ENCODE measurements at regions not wholly inside any gene's neighbourhood (a gene's known extent, or its start where the extent isn't known, plus 50 kb on each side); places are given as distances from the start of the nearest gene placed in this dataset.

- DNase-seq (ENCODE audit: low read depth, low spot score), result no peak
Measured at GRCh38 chr2:220107380-220107791, 480.0 kb downstream of the SLC4A3 start.

- no peak for DNase-seq (ENCODE audit: low read depth, low spot score)
Measured at GRCh38 chr2:220114443-220114842, 487.0 kb downstream of the SLC4A3 start.

- no peak for DNase-seq (ENCODE audit: low read depth, low spot score)
Measured at GRCh38 chr2:220117025-220117424, 489.6 kb downstream of the SLC4A3 start.

GRCh38 chr2:220120041-220120440 lies 492.6 kb downstream of the SLC4A3 start:
- DNase-seq (ENCODE audit: low read depth, low spot score), result no peak

- no peak for DNase-seq (ENCODE audit: low read depth, low spot score)
Measured at GRCh38 chr2:220123751-220124150, 496.3 kb downstream of the SLC4A3 start.

GRCh38 chr2:220125551-220125950 lies 498.1 kb downstream of the SLC4A3 start:
- no peak for DNase-seq (ENCODE audit: low read depth, low spot score)

GRCh38 chr2:220127311-220127710 lies 499.9 kb downstream of the SLC4A3 start:
- no peak for DNase-seq (ENCODE audit: low read depth, low spot score)

- no peak for DNase-seq (ENCODE audit: low read depth, low spot score)
Measured at GRCh38 chr2:220127876-220128275, 500.4 kb downstream of the SLC4A3 start.

GRCh38 chr2:220129391-220129790 lies 502.0 kb downstream of the SLC4A3 start:
- no peak for DNase-seq (ENCODE audit: low read depth, low spot score)

- no peak for DNase-seq (ENCODE audit: low read depth, low spot score)
Measured at GRCh38 chr2:220134756-220135534, 507.5 kb downstream of the SLC4A3 start.

GRCh38 chr2:220143336-220143735 lies 515.9 kb downstream of the SLC4A3 start:
- DNase-seq (ENCODE audit: low read depth, low spot score), result no peak

- no peak for DNase-seq (ENCODE audit: low read depth, low spot score)
Measured at GRCh38 chr2:220144411-220144810, 517.0 kb downstream of the SLC4A3 start.

GRCh38 chr2:220147161-220148038 lies 520.0 kb downstream of the SLC4A3 start:
- DNase-seq (ENCODE audit: low read depth, low spot score), result no peak

GRCh38 chr2:220148471-220149248 lies 521.2 kb downstream of the SLC4A3 start:
- no peak for DNase-seq (ENCODE audit: low read depth, low spot score)

- no peak for DNase-seq (ENCODE audit: low read depth, low spot score)
Measured at GRCh38 chr2:220151341-220151740, 523.9 kb downstream of the SLC4A3 start.

GRCh38 chr2:220152281-220152935 lies 525.0 kb downstream of the SLC4A3 start:
- DNase-seq (ENCODE audit: low read depth, low spot score), result no peak

- DNase-seq (ENCODE audit: low read depth, low spot score), result no peak
Measured at GRCh38 chr2:220153118-220153517, 525.7 kb downstream of the SLC4A3 start.

GRCh38 chr2:220154304-220154703 lies 526.9 kb downstream of the SLC4A3 start:
- no peak for DNase-seq (ENCODE audit: low read depth, low spot score)

- no peak for DNase-seq (ENCODE audit: low read depth, low spot score)
Measured at GRCh38 chr2:220157312-220157711, 529.9 kb downstream of the SLC4A3 start.

GRCh38 chr2:220159738-220160137 lies 532.3 kb downstream of the SLC4A3 start:
- no peak for DNase-seq (ENCODE audit: low read depth, low spot score)

- DNase-seq (ENCODE audit: low read depth, low spot score), result no peak
Measured at GRCh38 chr2:220162320-220162719, 534.9 kb downstream of the SLC4A3 start.
